NOMO-1 (cell line): ENCODE measurements at regions not wholly inside any gene's neighbourhood (a gene's known extent, or its start where the extent isn't known, plus 50 kb on each side); places are given as distances from the start of the nearest gene placed in this dataset.
"Not testable (repeated sequence)": the region's sequence is repeated elsewhere in the genome, so short reads cannot be mapped to it uniquely, and the experiment has no call there.

Experiments used
- DNase-seq, 2 experiments: peaks; one replicate each; lab custom pipeline; 2025; ENCODE audit not compliant: unreplicated experiment in 2 of 2; lab: John Stamatoyannopoulos, UW

DNA sequence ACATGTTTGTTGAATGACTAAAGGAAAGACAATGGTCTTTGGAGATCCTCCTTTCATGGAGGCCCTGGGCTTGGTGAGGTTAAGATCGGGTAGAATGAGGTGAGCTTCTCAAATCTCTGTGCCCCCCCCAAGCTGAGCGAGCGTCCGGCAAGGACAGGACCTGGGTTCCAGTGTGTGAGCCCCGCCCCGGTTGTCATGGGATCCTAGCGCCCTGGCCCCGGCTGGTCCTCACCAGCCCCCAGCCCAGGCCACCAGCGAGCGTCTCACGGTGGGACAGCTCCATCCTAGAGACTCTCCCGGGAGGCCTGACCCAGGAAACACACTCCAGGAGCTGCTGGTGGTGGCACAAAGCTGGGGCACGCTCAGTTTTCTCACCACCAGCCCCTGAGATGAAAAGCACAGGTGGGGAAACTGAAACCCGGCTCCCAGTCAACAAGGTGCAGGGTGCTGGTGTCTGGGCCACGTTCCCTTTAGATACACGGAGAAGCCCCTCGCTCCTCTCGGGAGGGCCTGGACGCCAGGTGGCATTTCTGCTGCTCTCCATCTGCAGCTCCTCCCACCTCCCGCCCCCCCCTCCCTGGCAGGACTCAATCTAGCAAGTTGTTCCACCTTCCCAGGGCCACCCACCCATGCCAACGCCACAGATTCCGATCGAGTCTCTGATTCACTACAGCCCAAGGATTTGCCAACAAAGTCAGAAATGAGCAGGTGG lies 131.3 kb upstream of the PPP1R26 start:
- DNase-seq = no peak

DNA sequence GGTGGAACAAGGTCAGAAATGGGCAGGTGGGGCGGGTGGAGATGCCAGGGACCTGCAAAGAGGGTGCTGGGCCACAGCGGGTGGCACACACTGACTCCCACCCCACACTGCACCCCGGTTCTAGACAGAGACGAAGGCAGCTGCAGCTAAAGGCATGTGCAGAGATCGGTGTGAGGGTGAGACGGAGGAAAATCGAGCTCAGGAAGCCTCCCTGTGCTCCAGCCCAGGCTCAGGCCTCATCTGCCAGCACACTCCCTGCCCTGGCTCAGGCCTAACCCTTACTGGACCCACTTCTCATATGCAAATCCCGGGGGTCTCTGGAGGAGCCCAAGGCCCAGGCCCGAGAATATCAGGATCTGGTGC lies 130.8 kb upstream of the PPP1R26 start:
- DNase-seq = no peak

- DNase-seq = no peak
Measured at GRCh38 chr9:135349212-135350002, 130.2 kb upstream of the PPP1R26 start.

GRCh38 chr9:135350003-135350315 lies 129.6 kb upstream of the PPP1R26 start:
- DNase-seq = no peak

DNA sequence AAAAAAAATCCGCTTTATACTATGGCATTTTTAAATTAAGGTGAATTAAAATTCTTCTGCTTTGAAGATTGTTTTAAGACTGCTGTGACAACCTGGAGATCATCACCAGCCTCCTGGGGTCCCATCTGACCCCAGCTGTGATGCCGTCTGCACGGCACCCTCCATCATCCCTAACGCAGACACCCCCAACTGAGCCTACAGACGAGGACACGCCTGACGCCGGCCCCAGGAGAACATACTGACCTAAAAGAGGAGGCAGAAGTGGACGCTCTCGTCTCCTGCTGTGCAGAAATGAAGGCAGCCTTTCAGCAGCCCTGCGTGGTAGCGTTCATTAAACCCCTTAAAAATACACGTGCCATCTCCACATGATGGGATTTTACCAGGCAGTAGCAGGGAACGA lies 125.6 kb upstream of the PPP1R26 start:
- no peak for DNase-seq

DNA sequence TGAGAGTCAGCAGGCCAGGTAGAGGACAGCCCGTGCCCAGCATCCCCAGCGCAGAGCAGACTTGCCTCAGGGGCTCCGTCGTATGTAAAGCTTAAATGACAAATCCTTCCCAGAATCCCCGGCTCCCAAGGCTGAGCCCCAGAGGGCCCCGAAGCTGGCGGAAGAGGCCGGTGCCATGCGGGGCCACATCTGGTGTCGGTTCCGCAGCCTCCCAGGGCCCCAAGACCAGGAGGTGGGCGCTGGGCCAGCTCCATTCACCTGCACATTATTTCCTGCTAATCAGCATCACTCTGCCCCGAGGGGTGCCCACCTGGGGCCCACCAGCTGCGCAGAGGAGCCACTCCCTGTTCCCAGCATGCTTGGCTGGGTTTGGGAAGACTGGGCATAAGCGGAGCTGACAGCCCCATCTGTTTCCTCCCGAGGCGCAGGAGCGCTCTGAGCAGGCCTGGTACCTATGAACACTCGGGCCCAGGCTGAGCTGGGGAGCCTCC lies 124.0 kb upstream of the PPP1R26 start:
- DNase-seq = no peak

DNA sequence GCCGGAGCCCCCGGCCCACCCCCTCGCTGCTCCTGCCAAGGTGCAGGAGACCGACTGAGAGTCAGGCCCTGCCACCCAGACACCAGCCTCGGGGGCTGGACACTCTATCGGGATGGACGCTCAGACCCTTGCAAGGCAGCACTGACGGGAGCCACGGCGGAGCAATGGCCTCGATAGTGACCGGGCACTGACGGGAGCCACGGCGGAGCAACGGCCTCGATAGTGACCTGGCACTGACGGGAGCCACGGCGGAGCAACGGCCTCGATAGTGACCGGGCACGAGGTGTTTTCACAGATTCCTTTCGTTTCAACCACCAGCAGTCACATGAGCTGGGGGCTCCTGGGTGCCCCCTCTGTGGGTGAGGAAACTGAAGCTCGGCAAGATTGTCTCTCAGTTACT lies 123.6 kb upstream of the PPP1R26 start:
- DNase-seq = no peak

GRCh38 chr9:135356796-135357195 lies 122.8 kb upstream of the PPP1R26 start:
- DNase-seq = no peak

- no peak for DNase-seq
Measured at GRCh38 chr9:135357863-135358551, 121.6 kb upstream of the PPP1R26 start.

GRCh38 chr9:135358552-135358940 lies 121.0 kb upstream of the PPP1R26 start:
- DNase-seq = no peak

DNA sequence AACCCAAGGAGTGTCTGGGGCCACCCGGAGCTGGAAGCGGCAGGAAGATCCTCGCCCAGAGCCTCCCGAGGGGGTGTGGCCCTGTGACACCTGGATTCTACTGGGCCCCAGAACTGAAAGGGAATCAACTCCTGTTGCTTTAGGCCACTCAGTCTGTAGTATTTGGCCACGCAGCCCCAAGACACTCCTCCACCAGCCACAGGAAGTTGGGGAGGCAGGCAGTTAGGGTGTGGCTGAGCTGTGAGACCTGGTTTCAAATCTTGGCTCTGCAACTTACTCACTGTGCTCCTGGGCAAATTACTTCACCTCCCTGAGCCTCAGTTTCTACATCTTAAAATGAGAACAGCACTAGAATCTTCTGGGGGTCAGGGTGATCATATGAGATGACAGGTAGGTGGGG lies 119.8 kb upstream of the PPP1R26 start:
- no peak for DNase-seq

DNA sequence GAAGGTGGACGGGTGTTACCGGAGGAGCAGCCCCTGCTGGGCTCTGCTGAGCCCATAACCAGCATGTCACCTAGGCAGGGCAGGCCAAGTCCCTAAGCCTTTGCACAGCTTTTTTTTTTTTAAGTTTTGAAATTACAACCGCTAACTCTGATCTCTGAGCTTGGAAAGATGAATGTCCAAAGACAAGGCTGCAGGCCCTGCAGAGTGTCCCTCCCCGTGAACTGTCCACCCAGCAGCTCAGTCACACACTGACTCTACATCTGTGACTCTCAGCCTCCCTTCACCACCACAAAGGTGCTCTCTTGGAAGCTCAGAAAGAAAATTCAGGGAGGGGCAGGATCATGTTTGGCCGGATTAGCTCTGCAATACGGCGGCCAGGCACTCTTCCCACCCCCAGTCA lies 119.0 kb upstream of the PPP1R26 start:
- DNase-seq = no peak

GRCh38 chr9:135361668-135362067 lies 117.9 kb upstream of the PPP1R26 start:
- not testable (repeated sequence) for DNase-seq

DNA sequence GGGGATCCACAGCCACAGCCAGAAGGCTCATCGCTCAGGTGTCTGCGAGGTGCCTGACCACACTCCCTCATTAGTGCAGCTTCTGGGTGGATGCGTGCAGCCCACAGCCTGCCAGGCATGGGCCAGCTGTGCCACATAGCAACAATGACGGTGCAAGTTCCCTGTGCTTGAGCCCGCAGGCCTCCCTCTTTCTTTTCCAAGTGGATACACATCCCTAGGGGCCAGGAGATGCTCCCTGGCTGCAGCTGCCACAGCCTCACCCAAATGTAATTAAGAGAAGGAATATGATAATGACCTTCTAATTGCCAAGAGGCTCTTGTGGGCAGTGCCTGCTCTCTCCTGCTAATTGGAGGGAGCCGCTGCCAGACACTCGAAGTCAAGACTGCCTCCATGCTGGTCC lies 116.0 kb upstream of the PPP1R26 start:
- no peak for DNase-seq

GRCh38 chr9:135365013-135365768 lies 114.4 kb upstream of the PPP1R26 start:
- no peak for DNase-seq

DNA sequence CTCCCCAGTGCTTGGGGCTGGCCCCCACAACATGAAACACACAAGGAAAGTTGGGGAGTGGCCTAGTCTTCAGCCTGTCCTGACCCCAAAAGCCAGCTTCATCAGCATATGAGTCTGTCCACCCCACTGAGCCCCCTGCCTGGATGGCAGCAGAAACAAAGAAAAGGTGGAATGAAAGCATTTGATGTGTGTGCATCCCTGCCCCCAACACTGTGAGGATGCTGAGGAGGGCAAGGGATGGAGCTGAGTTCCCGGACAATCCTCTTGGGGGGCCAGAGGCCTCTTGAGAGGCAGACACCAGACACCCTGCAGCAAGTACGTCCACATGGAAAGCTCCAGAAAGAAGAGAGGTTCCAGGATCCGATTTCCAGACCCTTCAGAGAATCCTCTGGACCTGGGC lies 113.5 kb upstream of the PPP1R26 start:
- DNase-seq = no peak

- no peak for DNase-seq
Measured at GRCh38 chr9:135369412-135369990, 110.1 kb upstream of the PPP1R26 start.

DNA sequence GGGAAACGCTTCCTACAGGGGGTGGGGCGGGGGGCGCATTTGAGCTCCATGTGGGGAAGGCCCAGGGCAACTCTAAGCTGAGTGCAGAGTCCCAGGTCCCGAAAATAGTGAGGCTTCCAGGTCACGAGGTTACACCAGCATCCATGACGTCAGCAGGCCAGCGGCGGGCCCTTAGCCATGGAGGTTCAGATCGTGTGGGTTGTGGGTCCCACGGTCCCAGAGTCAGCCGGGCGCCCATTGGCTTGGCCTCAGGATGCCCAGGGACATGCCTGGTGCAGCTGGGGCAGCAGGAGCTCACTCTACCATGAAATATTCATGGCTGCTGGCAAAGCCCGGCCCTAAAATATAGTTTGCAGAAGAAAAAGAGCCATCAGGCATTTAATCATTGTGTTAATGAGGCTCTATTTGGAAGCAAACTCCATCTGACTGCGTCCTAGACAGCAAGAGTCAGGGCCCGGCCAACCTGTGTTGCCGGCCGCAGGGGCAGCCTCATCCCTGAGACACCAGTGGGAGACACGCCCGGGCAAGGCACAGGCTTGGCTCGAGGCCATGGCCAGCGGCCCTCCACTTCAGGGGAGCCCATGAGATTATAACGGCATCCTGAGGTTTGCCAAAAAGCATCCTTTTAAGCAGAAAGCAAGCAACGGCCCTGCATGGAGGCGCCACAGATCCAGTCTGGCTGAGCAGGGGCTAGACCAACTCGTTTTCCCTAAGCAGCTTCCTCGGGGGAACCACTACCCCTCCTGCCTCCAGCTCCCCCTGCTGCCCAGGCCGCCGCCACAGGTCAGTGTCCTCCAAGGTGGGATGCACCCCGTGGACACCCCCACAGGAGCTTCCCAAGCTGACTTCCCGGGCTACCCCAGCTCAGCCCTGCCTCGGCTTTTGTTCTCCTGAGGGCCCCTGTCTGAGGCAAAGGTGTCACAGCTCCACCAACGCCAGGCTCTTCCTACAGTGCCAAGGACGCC lies 108.9 kb upstream of the PPP1R26 start:
- no peak for DNase-seq

GRCh38 chr9:135371535-135371934 lies 108.0 kb upstream of the PPP1R26 start:
- DNase-seq = no peak

DNA sequence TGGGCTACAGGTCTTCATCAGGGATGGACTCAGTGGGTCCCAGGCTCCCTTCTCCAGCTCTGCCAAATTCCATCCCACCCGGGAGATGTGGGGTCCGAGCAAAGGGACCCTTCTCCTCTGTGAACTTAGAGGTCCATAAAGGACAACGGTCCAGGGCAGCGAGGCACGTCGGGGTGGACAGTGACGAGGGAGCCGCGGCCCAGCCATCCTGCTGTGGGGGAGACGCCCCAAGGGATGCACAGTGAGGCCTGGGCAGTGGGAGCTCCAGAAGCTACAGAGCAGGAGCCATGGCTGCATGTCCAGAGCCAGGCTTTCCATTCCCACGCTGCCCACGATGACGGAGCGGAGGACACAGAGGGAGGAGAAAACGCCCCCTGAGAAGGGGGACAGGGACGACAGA lies 107.5 kb upstream of the PPP1R26 start:
- DNase-seq = no peak
